BE2C (cell line): ENCODE measurements at regions not wholly inside any gene's neighbourhood (a gene's known extent, or its start where the extent isn't known, plus 50 kb on each side); places are given as distances from the start of the nearest gene placed in this dataset.
"Not testable (repeated sequence)": the region's sequence is repeated elsewhere in the genome, so short reads cannot be mapped to it uniquely, and the experiment has no call there.

Source experiments
- DNase-seq: peaks from one replicate; pipeline ENCODE4 v3.0.0-alpha.2; 2020
- H3K27me3 ChIP-seq: fragments of 250-450 bp; sonication (Bioruptor Pico); 2 replicates; pipeline ENCODE4 v1.5.1; 2020; ENCODE audit warnings: mild to moderate bottlenecking
- H3K36me3 ChIP-seq: fragments of 250-450 bp; sonication (Bioruptor Pico); 2 replicates; pipeline ENCODE4 v1.5.1; 2020; ENCODE audit warnings: mild to moderate bottlenecking
- H3K4me1 ChIP-seq: fragments of 250-450 bp; sonication (Bioruptor Pico); 2 replicates; pipeline ENCODE4 v1.5.1; 2020
- H3K4me3 ChIP-seq: 2 replicates; pipeline ENCODE4 v1.5.1; 2011; ENCODE audit warnings: low read depth, low read length
- H3K9me3 ChIP-seq: fragments of 250-450 bp; sonication (Bioruptor Pico); 2 replicates; pipeline ENCODE4 v1.5.1; 2020
- CTCF ChIP-seq: IDR thresholded peaks from 2 replicates; pipeline ENCODE4 v1.5.1; 2012; ENCODE audit warnings: mild to moderate bottlenecking, low read depth, low read length

- Histone ChIP-seq H3K36me3 (no peaks in the 10 kb centered on the region), H3K27me3 (no peaks in the 10 kb centered on the region), H3K4me1 (no peaks in the 10 kb centered on the region), H3K9me3 (no peaks in the 10 kb centered on the region), H3K4me3 (no peak overlapping the region)
- DNase-seq: no peak
- TF ChIP-seq CTCF: no peak
Observed at GRCh38 chr15:62869116-62869515, 173.4 kb upstream of the TPM1 start.

GRCh38 chr15:62870216-62870615 lies 172.3 kb upstream of the TPM1 start:
- Histone ChIP-seq H3K4me1 (peaks cover 1% of the 10 kb centered on the region; the same call in 1 of the 2 replicates), H3K9me3 (no peaks in the 10 kb centered on the region), H3K27me3 (no peaks in the 10 kb centered on the region), H3K36me3 (no peaks in the 10 kb centered on the region), H3K4me3 (no peak overlapping the region)
- no peak for DNase-seq
- TF ChIP-seq CTCF: no peak

- not testable (repeated sequence) for H3K4me1 ChIP-seq, H3K36me3 ChIP-seq, H3K4me3 ChIP-seq, H3K9me3 ChIP-seq, DNase-seq, H3K27me3 ChIP-seq
Observed at GRCh38 chr15:62870701-62871100, 171.8 kb upstream of the TPM1 start.

GRCh38 chr15:62873203-62873602 lies 169.3 kb upstream of the TPM1 start:
- Histone ChIP-seq H3K4me3 (no peak overlapping the region), H3K36me3 (no peaks in the 10 kb centered on the region), H3K4me1 (peaks cover 16% of the 10 kb centered on the region), H3K9me3 (no peaks in the 10 kb centered on the region), H3K27me3 (no peaks in the 10 kb centered on the region)
- no peak for DNase-seq
- TF ChIP-seq CTCF: no peak

- no peaks in the 10 kb centered on the region for H3K9me3 ChIP-seq
- H3K4me3 ChIP-seq: no peak overlapping the region
- no peak for DNase-seq
- no peaks in the 10 kb centered on the region for H3K36me3 ChIP-seq
- no peaks in the 10 kb centered on the region for H3K27me3 ChIP-seq
- peaks cover 24% of the 10 kb centered on the region for H3K4me1 ChIP-seq
- TF ChIP-seq CTCF: no peak
Observed at GRCh38 chr15:62874064-62874463, 168.5 kb upstream of the TPM1 start.

GRCh38 chr15:62874959-62875625 lies 167.5 kb upstream of the TPM1 start:
- no peaks in the 10 kb centered on the region for H3K9me3 ChIP-seq
- H3K36me3 ChIP-seq: no peaks in the 10 kb centered on the region
- peaks cover 34% of the 10 kb centered on the region for H3K4me1 ChIP-seq
- no peaks in the 10 kb centered on the region for H3K27me3 ChIP-seq
- TF ChIP-seq CTCF: no peak
- DNase-seq: no peak
- no peak overlapping the region for H3K4me3 ChIP-seq
